ENCODE measurements at regions not wholly inside any gene's neighbourhood (a gene's known extent, or its start where the extent isn't known, plus 50 kb on each side); places are given as distances from the start of the nearest gene placed in this dataset.

- H3K9me3 Mint-ChIP-seq, result no peaks in the 10 kb centered on the region
- no peaks in the 10 kb centered on the region for H3K27me3 Mint-ChIP-seq (ENCODE audit: low read depth)
- no peaks in the 10 kb centered on the region for H3K36me3 Mint-ChIP-seq (ENCODE audit: low read depth)
- H3K4me1 Mint-ChIP-seq (ENCODE audit: low read depth), result no peaks in the 10 kb centered on the region
- H3K4me3 Mint-ChIP-seq, result no peak overlapping the region
- DNase-seq (ENCODE audit: low spot score), result no peak
- H3K27ac Mint-ChIP-seq, result no peak overlapping the region
Observed at GRCh38 chr12:85558684-85559083, 277.5 kb downstream of the RASSF9 start.

GRCh38 chr12:85559127-85559526 is 277.1 kb downstream of the RASSF9 start:
- Mint-ChIP-seq H3K27ac (no peak overlapping the region), H3K9me3 (no peaks in the 10 kb centered on the region), H3K27me3 (ENCODE audit: low read depth) (no peaks in the 10 kb centered on the region), H3K4me1 (ENCODE audit: low read depth) (no peaks in the 10 kb centered on the region), H3K36me3 (ENCODE audit: low read depth) (no peaks in the 10 kb centered on the region), H3K4me3 (no peak overlapping the region)
- no peak for DNase-seq (ENCODE audit: low spot score)

- H3K27me3 Mint-ChIP-seq (ENCODE audit: low read depth), result no peaks in the 10 kb centered on the region
- no peaks in the 10 kb centered on the region for H3K9me3 Mint-ChIP-seq
- DNase-seq (ENCODE audit: low spot score), result no peak
- no peaks in the 10 kb centered on the region for H3K36me3 Mint-ChIP-seq (ENCODE audit: low read depth)
- H3K4me1 Mint-ChIP-seq (ENCODE audit: low read depth), result no peaks in the 10 kb centered on the region
- H3K4me3 Mint-ChIP-seq, result no peak overlapping the region
- H3K27ac Mint-ChIP-seq, result no peak overlapping the region
Observed at GRCh38 chr12:85559536-85559935, 276.7 kb downstream of the RASSF9 start.

GRCh38 chr12:85562765-85563164 is 273.4 kb downstream of the RASSF9 start:
- H3K27ac Mint-ChIP-seq, result no peak overlapping the region
- H3K4me1 Mint-ChIP-seq (ENCODE audit: low read depth), result no peaks in the 10 kb centered on the region
- H3K27me3 Mint-ChIP-seq (ENCODE audit: low read depth), result no peaks in the 10 kb centered on the region
- no peak for DNase-seq (ENCODE audit: low spot score)
- no peaks in the 10 kb centered on the region for H3K36me3 Mint-ChIP-seq (ENCODE audit: low read depth)
- no peaks in the 10 kb centered on the region for H3K9me3 Mint-ChIP-seq
- no peak overlapping the region for H3K4me3 Mint-ChIP-seq

GRCh38 chr12:85564786-85565185 is 271.4 kb downstream of the RASSF9 start:
- Mint-ChIP-seq H3K27me3 (ENCODE audit: low read depth) (no peaks in the 10 kb centered on the region), H3K4me3 (no peak overlapping the region), H3K4me1 (ENCODE audit: low read depth) (no peaks in the 10 kb centered on the region), H3K36me3 (ENCODE audit: low read depth) (no peaks in the 10 kb centered on the region), H3K9me3 (no peaks in the 10 kb centered on the region), H3K27ac (no peak overlapping the region)
- no peak for DNase-seq (ENCODE audit: low spot score)

GRCh38 chr12:85568395-85569103 is 267.7 kb downstream of the RASSF9 start:
- Mint-ChIP-seq H3K27ac (no peak overlapping the region), H3K36me3 (ENCODE audit: low read depth) (no peaks in the 10 kb centered on the region), H3K27me3 (ENCODE audit: low read depth) (no peaks in the 10 kb centered on the region), H3K4me1 (ENCODE audit: low read depth) (no peaks in the 10 kb centered on the region), H3K9me3 (no peaks in the 10 kb centered on the region), H3K4me3 (no peak overlapping the region)
- DNase-seq (ENCODE audit: low spot score), result no peak

- Mint-ChIP-seq H3K27ac (no peak overlapping the region), H3K36me3 (ENCODE audit: low read depth) (no peaks in the 10 kb centered on the region), H3K4me3 (no peak overlapping the region), H3K4me1 (ENCODE audit: low read depth) (no peaks in the 10 kb centered on the region), H3K9me3 (no peaks in the 10 kb centered on the region), H3K27me3 (ENCODE audit: low read depth) (no peaks in the 10 kb centered on the region)
- no peak for DNase-seq (ENCODE audit: low spot score)
Observed at GRCh38 chr12:85569261-85569660, 266.9 kb downstream of the RASSF9 start.

GRCh38 chr12:85572956-85573355 is 263.3 kb downstream of the RASSF9 start:
- Mint-ChIP-seq H3K27me3 (ENCODE audit: low read depth) (no peaks in the 10 kb centered on the region), H3K4me1 (ENCODE audit: low read depth) (no peaks in the 10 kb centered on the region), H3K36me3 (ENCODE audit: low read depth) (no peaks in the 10 kb centered on the region), H3K27ac (no peak overlapping the region), H3K4me3 (no peak overlapping the region), H3K9me3 (no peaks in the 10 kb centered on the region)
- no peak for DNase-seq (ENCODE audit: low spot score)

- no peak overlapping the region for H3K27ac Mint-ChIP-seq
- H3K27me3 Mint-ChIP-seq (ENCODE audit: low read depth), result no peaks in the 10 kb centered on the region
- no peaks in the 10 kb centered on the region for H3K9me3 Mint-ChIP-seq
- H3K36me3 Mint-ChIP-seq (ENCODE audit: low read depth), result no peaks in the 10 kb centered on the region
- H3K4me3 Mint-ChIP-seq, result no peak overlapping the region
- no peak for DNase-seq (ENCODE audit: low spot score)
- no peaks in the 10 kb centered on the region for H3K4me1 Mint-ChIP-seq (ENCODE audit: low read depth)
Observed at GRCh38 chr12:85573635-85574214, 262.5 kb downstream of the RASSF9 start.

- H3K4me1 Mint-ChIP-seq (ENCODE audit: low read depth), result no peaks in the 10 kb centered on the region
- no peaks in the 10 kb centered on the region for H3K36me3 Mint-ChIP-seq (ENCODE audit: low read depth)
- no peaks in the 10 kb centered on the region for H3K9me3 Mint-ChIP-seq
- DNase-seq (ENCODE audit: low spot score), result no peak
- no peak overlapping the region for H3K27ac Mint-ChIP-seq
- no peak overlapping the region for H3K4me3 Mint-ChIP-seq
- no peaks in the 10 kb centered on the region for H3K27me3 Mint-ChIP-seq (ENCODE audit: low read depth)
Observed at GRCh38 chr12:85574291-85574690, 261.9 kb downstream of the RASSF9 start.

GRCh38 chr12:85575120-85576096 is 260.8 kb downstream of the RASSF9 start:
- H3K27ac Mint-ChIP-seq, result no peak overlapping the region
- DNase-seq (ENCODE audit: low spot score), result no peak
- H3K36me3 Mint-ChIP-seq (ENCODE audit: low read depth), result no peaks in the 10 kb centered on the region
- no peaks in the 10 kb centered on the region for H3K9me3 Mint-ChIP-seq
- no peak overlapping the region for H3K4me3 Mint-ChIP-seq
- H3K27me3 Mint-ChIP-seq (ENCODE audit: low read depth), result no peaks in the 10 kb centered on the region
- H3K4me1 Mint-ChIP-seq (ENCODE audit: low read depth), result no peaks in the 10 kb centered on the region

GRCh38 chr12:85580562-85581168 is 255.5 kb downstream of the RASSF9 start:
- Mint-ChIP-seq H3K27ac (no peak overlapping the region), H3K27me3 (ENCODE audit: low read depth) (no peaks in the 10 kb centered on the region), H3K36me3 (ENCODE audit: low read depth) (no peaks in the 10 kb centered on the region), H3K9me3 (no peaks in the 10 kb centered on the region), H3K4me3 (no peak overlapping the region), H3K4me1 (ENCODE audit: low read depth) (no peaks in the 10 kb centered on the region)
- DNase-seq (ENCODE audit: low spot score), result no peak

GRCh38 chr12:85587158-85587557 is 249.1 kb downstream of the RASSF9 start:
- H3K9me3 Mint-ChIP-seq, result peaks cover 4% of the 10 kb centered on the region
- no peaks in the 10 kb centered on the region for H3K4me1 Mint-ChIP-seq (ENCODE audit: low read depth)
- H3K27me3 Mint-ChIP-seq (ENCODE audit: low read depth), result no peaks in the 10 kb centered on the region
- no peak overlapping the region for H3K4me3 Mint-ChIP-seq
- DNase-seq (ENCODE audit: low spot score), result no peak
- H3K27ac Mint-ChIP-seq, result no peak overlapping the region
- H3K36me3 Mint-ChIP-seq (ENCODE audit: low read depth), result no peaks in the 10 kb centered on the region

GRCh38 chr12:85588221-85588620 is 248.0 kb downstream of the RASSF9 start:
- Mint-ChIP-seq H3K4me1 (ENCODE audit: low read depth) (no peaks in the 10 kb centered on the region), H3K4me3 (no peak overlapping the region), H3K27me3 (ENCODE audit: low read depth) (no peaks in the 10 kb centered on the region), H3K9me3 (peaks cover 4% of the 10 kb centered on the region), H3K27ac (no peak overlapping the region), H3K36me3 (ENCODE audit: low read depth) (no peaks in the 10 kb centered on the region)
- no peak for DNase-seq (ENCODE audit: low spot score)

Measured in T-helper 2 cell treated with Interferon-gamma antibody and Interleukin-4, amounts not matched to agents 5 μg/mL and 100 μg/mL, for 36 hours (primary cell).